NCI-H446 (cell line): ENCODE measurements at regions not wholly inside any gene's neighbourhood (a gene's known extent, or its start where the extent isn't known, plus 50 kb on each side); places are given as distances from the start of the nearest gene placed in this dataset.

Experiments
- DNase-seq, 2 experiments: peaks; one replicate each; lab custom pipeline; 2025; lab: John Stamatoyannopoulos, UW

DNA sequence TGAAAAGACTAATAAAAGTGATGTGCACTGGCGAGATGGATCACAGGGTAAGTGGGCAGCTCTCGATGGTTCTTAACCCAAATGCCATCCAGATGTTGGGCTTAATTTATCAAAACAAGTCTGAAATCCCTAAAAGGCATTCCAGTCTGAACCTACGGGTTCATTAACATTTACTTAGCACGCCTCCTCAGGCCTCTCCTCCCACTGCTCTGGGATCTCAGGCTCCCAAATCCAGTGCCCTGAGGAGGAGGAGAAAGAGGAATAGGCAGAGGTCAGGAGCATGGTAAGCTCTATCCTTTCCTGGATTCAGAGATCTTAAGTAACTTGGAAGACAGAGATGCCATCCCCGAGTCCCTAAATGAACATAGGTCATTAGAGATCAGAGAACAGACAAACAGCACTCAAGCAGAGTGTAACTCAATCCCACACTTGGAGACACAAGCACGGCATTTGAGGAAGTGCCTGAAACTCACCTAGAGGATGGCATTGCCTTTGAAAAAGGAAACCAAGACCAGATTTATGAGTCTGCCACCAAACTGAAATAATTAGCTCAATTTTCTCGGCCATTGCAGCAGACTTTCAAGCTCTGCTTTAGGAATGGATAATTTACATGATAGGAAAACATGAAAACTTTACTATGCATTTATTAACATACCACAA, 140.9 kb downstream of the CXCL12 start:
- DNase-seq = no peak

DNA sequence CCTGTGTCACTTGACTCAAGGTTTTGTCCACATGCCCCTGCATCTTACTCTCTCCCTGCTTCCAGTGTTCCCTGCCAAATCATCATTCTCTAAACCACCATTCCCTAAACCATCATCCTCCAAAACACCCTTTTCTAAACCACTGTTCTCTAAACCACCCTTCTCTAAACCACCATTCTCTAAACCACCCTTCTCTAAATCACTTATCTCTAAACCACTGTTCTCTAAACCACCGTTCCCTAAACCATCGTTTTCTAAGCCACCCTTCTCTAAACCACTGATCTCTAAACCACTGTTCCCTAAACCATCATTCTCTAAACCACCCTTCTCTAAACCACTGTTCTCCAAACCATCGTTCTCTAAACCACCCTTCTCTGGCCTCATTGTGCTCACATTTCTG, 142.1 kb downstream of the CXCL12 start:
- no peak for DNase-seq

DNA sequence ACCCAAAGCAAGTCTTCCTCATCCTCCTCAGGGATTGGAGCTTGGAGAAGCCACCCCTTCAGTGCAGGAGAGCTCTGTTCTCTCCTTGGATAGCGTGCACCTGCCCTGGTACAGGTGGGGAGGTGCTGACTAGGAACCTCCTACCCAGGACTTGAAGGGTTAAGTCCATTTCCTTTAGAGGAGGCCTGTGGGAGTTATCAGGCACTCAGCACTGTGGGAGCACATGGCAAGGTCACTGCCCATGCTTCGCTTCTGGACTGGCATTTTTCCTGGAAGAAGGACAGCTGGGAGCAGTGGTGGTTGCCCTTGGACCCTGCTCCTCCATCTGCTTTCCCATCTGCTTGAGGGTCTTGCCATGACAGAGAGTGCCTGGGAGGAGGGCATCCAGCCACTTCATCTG, 142.8 kb downstream of the CXCL12 start:
- DNase-seq = no peak

DNA sequence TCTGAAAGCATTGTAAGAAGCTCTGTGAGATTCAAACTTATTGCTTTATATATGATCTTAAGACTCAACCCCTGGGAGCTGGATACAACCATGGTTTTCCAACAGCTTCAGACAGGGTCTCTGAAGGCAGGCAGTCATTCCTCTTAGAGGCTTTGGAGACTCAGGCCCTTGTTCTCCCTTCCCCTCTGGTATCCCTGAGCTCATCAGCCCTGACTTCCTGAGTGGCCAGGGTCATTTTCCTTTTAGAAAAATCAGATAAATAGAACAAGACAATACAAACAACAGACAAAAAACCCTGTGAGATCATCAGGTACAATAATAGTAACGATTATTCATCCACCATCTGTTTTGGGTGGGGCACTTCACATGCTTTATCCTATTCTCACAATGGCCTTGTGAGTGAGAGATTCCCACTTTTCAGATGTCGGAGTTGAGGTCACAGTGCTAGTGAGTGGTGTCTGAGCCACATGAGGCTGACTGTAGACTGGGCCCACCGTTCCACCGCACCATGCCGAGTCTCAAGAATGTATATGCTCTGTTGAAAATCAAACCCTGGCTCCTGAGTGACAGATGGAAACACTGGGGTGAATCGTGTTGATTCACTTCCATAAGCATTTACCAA, 144.2 kb downstream of the CXCL12 start:
- no peak for DNase-seq

GRCh38 chr10:44238212-44238611, 146.7 kb downstream of the CXCL12 start:
- DNase-seq = no peak

DNA sequence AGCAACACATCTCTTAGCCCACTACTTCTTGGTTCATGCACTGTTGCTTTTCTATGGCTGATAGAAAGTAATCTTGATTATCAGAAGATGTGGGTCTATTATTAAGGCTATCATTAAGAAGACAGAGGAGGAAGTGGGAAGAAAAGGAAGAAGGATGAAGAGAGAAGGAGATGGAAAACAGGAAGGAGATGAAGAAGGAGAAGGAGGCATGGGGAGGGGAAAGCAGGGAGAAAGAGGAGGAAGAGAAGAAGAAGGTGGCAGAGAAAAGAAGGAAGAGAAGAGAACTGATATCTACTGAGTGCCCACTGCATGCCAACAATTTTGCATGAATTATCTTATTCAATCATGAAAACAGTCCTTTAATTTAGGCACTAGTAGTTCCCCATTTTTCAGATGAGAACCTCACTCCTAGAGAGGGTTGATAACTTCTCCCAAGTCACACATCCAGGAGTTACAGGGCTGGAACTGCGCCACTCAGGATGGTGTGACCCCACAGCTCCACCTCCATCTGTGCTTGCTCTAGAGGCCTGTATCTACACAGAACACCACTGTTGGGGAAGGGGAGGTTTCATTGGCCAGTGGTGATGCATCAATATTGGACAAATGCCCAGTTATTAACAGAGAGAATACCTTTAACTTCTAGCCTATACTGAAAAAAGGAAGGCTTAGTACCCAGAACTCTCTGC, 147.4 kb downstream of the CXCL12 start:
- no peak for DNase-seq

DNA sequence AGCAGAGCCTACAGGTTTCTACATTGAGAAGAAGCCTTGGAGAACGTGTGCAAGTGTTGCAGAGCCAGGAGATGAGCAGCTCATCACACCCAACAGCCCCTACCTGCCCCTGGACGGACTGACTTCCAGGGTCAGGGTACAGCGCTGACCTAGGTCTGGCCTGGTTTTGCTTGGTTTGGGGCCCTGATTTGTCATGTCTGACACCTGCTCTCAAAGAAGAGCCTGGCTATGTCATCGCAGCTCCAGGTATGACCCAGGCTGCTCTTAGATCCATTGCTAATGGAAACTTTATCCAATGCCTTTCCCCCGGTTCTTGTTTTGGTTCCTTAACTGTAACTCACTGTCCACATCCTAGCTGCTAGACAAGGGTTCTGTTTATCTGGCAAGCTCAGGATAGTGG, 149.5 kb downstream of the CXCL12 start:
- no peak for DNase-seq

DNA sequence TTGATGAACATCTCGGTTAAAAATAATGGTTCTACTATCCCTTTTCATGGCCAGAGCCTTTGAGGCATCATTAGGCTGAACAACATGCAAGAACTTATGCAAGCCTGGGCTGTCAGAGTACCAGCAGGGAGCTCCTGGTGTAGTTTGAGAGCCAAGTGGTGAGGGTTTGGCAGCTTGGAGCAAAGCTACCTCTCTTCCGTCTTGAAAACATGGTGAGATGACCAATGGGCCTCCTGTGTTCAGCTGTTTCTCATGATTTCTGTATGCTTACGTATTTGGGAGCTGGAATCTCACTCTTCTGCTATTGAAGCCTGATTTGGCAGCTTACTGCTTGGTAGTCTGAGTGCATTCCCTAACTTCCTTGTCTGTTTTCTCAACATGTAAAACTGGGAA, 150.4 kb downstream of the CXCL12 start:
- DNase-seq = no peak

DNA sequence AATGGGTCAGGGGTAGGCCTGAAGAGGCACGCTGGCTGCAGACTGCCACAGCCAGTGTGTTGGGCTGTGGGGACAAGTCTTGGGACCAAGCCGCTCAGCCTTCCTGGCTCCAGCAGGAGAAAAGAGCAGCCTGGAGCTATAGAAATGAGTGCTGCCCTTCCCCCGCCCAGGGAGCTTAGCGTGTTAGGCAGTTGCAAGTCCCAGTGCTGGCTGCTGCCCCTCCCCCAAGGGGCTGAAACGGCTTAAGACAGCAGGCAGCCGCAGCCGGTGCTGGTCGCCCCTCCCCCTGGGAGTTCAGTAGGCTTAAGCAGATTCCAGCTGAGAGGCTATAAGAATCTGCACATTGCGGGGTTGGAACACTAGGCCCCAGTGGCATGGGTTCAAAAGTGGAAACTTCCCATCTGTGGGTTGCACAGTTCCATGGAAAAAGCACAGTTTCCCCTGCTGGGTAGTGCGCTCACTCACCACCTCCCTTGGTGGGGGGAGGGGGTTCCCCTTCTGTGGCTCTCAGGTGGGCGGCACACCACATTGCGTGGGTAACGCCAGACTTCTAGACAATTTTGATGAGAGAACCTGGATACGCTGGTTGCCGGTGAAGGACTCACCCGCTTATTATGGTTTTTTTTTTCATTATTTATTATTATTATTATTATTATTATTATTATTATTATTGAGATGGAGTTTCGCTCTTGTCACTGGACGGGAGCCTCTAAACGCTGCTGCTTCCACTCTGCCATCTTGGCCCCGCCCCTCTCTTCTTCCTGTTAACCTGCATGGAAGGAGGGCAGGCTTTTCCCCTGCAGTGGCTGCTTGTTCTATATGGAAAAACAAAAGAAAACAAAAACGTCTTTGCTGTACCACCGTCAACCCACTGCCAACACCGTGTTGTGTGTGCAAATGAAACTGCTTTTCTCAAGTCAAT, 151.1 kb downstream of the CXCL12 start:
- DNase-seq = no peak

- DNase-seq = no peak
Measured at GRCh38 chr10:44217274-44217820, 167.6 kb downstream of the CXCL12 start.

DNA sequence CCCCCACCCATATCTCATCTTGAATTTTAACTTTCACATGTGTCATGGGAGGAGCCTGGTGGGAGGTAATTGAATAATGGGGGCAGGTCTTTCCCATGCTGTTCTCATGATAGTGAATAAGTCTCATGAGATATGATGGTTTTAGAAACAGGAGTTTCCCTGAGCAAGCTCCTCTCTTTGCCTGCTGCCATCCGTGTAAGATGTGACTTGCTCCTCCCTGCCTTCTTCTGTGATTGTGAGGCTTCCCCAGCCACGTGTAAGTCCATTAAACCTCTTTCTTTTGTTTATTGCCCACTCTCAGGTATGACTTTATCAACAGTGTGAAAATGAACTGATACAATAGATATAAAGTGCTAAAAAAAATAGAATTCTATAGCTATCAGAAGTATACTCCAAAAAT, 168.8 kb downstream of the CXCL12 start:
- DNase-seq = no peak

DNA sequence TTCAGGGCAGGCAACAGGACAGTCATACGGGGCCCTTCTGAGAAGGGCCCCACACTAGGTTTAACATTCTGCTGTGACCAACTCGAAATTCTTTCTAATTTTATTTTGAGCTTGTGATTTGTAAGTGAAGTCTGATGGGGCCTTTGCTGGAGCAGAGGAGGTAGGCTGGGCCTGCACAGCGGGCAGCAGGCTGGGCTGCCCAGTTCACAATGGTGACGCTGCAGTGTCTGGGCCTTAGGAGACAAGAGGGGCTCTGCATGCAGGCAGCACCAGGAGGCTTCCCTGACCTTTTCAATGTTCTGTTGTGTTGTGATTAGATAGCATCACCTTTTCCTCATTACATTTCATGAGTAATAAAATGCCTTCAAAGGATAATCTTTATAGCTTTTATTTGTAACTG, 175.1 kb downstream of the CXCL12 start:
- DNase-seq = no peak

- DNase-seq = no peak
Measured at GRCh38 chr10:44207160-44207559, 177.7 kb downstream of the CXCL12 start.

- DNase-seq = no peak
Measured at GRCh38 chr10:44206127-44206818, 178.6 kb downstream of the CXCL12 start.

GRCh38 chr10:44205067-44205466, 179.8 kb downstream of the CXCL12 start:
- DNase-seq = no peak

DNA sequence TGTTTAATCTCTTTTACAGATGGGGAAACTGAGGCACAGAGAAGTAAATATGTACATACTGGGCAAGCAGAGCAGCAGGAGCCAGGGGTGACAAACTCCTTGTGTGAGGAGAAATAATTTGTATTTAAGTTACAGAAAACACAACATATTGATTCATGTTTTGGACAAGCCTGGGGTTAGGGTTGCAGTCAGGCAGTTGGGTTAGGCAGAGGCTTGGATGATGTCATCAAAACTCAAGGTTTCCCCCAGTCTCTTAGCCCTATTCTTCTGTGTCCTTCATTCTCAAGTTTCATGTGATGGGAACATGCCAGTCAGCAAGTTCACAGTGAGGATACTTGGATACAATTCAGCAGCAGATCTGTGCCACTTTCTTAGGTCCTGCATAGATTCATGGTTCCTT, 181.4 kb downstream of the CXCL12 start:
- no peak for DNase-seq

DNA sequence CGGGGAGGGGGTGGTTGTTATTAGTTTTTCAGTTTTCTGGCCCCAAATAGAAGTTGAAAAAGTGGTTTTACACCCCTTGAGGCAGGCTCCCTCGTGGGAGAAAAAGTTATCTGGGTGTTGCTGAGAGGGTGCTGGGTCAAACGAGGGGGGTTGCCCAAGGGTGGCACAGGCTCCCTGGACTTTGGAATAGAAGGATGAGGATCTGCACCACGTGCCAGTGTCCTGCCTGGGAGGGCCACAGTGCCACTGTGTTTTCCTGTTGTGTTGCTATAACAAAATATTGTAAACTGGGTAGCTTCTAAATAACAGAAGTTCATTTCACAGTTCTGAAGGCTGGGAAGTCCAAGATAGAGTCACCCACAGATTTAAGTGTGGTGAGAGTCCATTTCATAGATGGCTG, 181.9 kb downstream of the CXCL12 start:
- no peak for DNase-seq

- peak in 1 of 2 experiments; percentile 4 for DNase-seq
Measured at GRCh38 chr10:44201656-44202055, 183.2 kb downstream of the CXCL12 start.

DNA sequence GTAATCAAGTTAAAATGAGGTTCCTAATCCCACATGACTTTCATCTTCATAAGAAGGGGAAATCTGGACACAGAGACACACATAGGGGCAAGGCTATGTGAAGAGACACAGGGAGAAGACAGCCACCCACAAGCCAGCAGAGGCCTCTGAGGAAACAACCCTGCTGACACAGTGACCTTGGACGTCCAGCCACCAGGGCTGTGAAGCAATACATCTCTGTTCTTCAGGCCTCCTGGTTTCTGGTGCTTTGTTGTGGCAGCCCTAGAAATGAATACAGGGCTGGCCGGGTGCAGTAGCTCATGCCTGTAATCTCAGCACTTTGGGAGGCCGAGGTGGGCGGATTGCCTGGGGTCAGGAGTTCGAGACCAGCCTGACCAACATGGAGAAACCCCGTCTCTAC, 183.9 kb downstream of the CXCL12 start:
- no peak for DNase-seq

DNA sequence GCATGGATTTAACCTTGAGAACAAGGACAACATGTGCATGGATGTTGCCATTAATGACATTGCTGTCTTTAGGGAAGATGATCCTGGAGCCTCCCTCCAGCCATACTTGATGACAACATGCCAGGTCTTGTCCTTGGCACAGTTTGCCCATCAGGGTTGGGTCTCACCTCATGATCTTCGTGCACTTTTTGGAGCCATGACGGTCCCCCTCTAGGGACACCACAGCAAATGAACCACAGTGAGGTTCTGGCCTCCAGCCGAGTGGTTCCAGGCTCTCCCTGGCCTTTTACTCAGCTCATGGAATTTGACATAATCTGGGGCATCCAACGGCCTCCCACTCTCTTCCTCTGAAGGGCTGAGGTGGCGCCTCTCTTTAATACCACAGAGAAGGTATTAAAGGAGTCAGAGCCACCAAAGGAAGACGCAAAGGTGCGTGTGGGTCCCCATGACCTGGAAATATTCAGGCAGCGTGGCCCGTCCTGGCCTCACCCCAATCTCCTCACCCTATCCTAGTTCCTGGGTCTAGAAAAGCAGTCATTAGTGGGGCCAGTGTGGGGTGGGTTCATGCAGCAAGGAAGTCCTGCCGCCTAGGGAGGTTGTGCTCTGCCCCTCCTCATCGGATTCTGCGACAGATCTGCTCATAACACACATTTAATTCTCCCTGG, 184.8 kb downstream of the CXCL12 start:
- DNase-seq = no peak

DNA sequence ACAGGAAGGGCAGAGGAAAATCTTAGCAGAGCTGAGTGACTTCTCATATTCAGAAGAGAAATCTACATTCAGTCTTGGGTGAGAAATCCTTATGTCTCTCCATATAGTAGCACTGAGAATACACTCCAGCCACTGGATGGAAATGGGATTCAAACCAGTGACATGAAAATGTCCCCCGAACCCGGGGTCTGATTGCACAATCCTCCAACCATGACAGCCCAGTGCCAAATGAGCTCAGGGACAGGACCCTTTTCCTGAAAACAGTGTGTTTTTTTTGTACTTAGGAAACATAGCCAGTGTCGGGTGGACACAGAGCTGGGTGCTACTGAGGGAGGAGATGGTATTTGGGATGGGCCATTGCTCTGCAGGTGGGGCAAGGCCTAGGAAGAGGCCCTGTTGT, 185.6 kb downstream of the CXCL12 start:
- no peak for DNase-seq
